MM.1S (cell line): ENCODE measurements at regions not wholly inside any gene's neighbourhood (a gene's known extent, or its start where the extent isn't known, plus 50 kb on each side); places are given as distances from the start of the nearest gene placed in this dataset.

Experiments
- DNase-seq: peaks from one replicate; pipeline ENCODE4 v3.0.0-alpha.2; 2015
- H2AFZ ChIP-seq: fragments of 300-600 bp; sonication (generic); 2 replicates; pipeline ENCODE4 v1.6.0; 2016; ENCODE audit warnings: antibody characterized with exemption, low read length
- H3F3A ChIP-seq: fragments of 300-600 bp; sonication (generic); 2 replicates; pipeline ENCODE4 v1.6.1; 2016; ENCODE audit warnings: mild to moderate bottlenecking, antibody characterized with exemption, low read length, moderate library complexity, mixed read lengths; ENCODE audit not compliant: insufficient read depth
- H3K27ac ChIP-seq: fragments of 300-600 bp; sonication (generic); 2 replicates; pipeline ENCODE4 v1.5.1; 2016; ENCODE audit warnings: mild to moderate bottlenecking, low read length
- H3K27me3 ChIP-seq: fragments of 300-600 bp; sonication (generic); replicated peaks from 2 replicates; pipeline ENCODE4 v1.6.0; 2016; ENCODE audit warnings: low read length; ENCODE audit not compliant: insufficient read depth
- H3K36me3 ChIP-seq: fragments of 300-600 bp; sonication (generic); replicated peaks from 2 replicates; pipeline ENCODE4 v1.6.1; 2016; ENCODE audit warnings: mild to moderate bottlenecking, low read length, mixed read lengths; ENCODE audit not compliant: insufficient read depth
- H3K4me1 ChIP-seq: fragments of 300-600 bp; sonication (generic); 2 replicates; pipeline ENCODE4 v1.6.1; 2016; ENCODE audit warnings: low read length, mixed read lengths
- H3K4me2 ChIP-seq: fragments of 300-600 bp; sonication (generic); 2 replicates; pipeline ENCODE4 v1.6.0; 2016; ENCODE audit warnings: low read depth, low read length
- H3K4me3 ChIP-seq: fragments of 300-600 bp; sonication (generic); 2 replicates; pipeline ENCODE4 v1.5.1; 2016; ENCODE audit warnings: low read length, mixed read lengths
- H3K79me2 ChIP-seq: fragments of 300-600 bp; sonication (generic); 2 replicates; pipeline ENCODE4 v1.6.1; 2016; ENCODE audit warnings: mixed run types, low read length, mixed read lengths
- H3K9ac ChIP-seq: fragments of 300-600 bp; sonication (generic); 2 replicates; pipeline ENCODE4 v1.6.1; 2016; ENCODE audit warnings: low read length, mixed read lengths
- H3K9me2 ChIP-seq: fragments of 300-600 bp; sonication (generic); replicated peaks from 2 replicates; pipeline ENCODE4 v1.6.1; 2016; ENCODE audit warnings: mild to moderate bottlenecking, low read length, mixed read lengths; ENCODE audit not compliant: insufficient read depth
- H3K9me3 ChIP-seq: fragments of 300-600 bp; sonication (generic); replicated peaks from 2 replicates; pipeline ENCODE4 v1.6.1; 2016; ENCODE audit warnings: mild to moderate bottlenecking, low read length, mixed read lengths; ENCODE audit not compliant: insufficient read depth
- H4K20me1 ChIP-seq: fragments of 300-600 bp; sonication (generic); 2 replicates; pipeline ENCODE4 v1.6.1; 2016; ENCODE audit warnings: mild to moderate bottlenecking, low read length, moderate library complexity, mixed read lengths; ENCODE audit not compliant: insufficient read depth
- CTCF ChIP-seq: fragments of 300-600 bp; sonication (generic); IDR thresholded peaks from 2 replicates; pipeline ENCODE4 v1.5.1; 2016; ENCODE audit warnings: antibody characterized with exemption, low read length, mixed read lengths
- EZH2 ChIP-seq: fragments of 300-600 bp; sonication (generic); optimal IDR thresholded peaks from 2 replicates; pipeline ENCODE3; 2017; ENCODE audit warnings: low read depth, mild to moderate bottlenecking, antibody characterized with exemption, low read length, mixed read lengths
- EZH2phosphoT487 ChIP-seq: fragments of 300-600 bp; sonication (generic); IDR thresholded peaks from 2 replicates; pipeline ENCODE4 v1.6.1; 2018; ENCODE audit warnings: antibody characterized with exemption, low read length

- Histone ChIP-seq H3K27me3 (no peaks in the 10 kb centered on the region), H3K4me1 (no peaks in the 10 kb centered on the region), H3K4me3 (no peak overlapping the region), H4K20me1 (no peaks in the 10 kb centered on the region), H3K9me2 (no peaks in the 10 kb centered on the region), H2AFZ (no peak overlapping the region), H3K36me3 (no peaks in the 10 kb centered on the region), H3K4me2 (no peak overlapping the region), H3K9ac (no peak overlapping the region), H3K9me3 (no peaks in the 10 kb centered on the region), H3F3A (no peaks in the 10 kb centered on the region), H3K27ac (no peak overlapping the region), H3K79me2 (no peaks in the 10 kb centered on the region)
- no peak for TF ChIP-seq EZH2phosphoT487
- no peak for TF ChIP-seq EZH2
- no peak for TF ChIP-seq CTCF
- DNase-seq, result no peak
Observed at GRCh38 chr2:239806758-239807434, 218.2 kb downstream of the NDUFA10 start.

- Histone ChIP-seq H3K9ac (no peak overlapping the region), H3K4me3 (no peak overlapping the region), H3K9me3 (no peaks in the 10 kb centered on the region), H3F3A (no peaks in the 10 kb centered on the region), H3K9me2 (no peaks in the 10 kb centered on the region), H3K27me3 (no peaks in the 10 kb centered on the region), H2AFZ (no peak overlapping the region), H3K4me1 (no peaks in the 10 kb centered on the region), H3K79me2 (no peaks in the 10 kb centered on the region), H4K20me1 (no peaks in the 10 kb centered on the region), H3K4me2 (no peak overlapping the region), H3K27ac (no peak overlapping the region), H3K36me3 (no peaks in the 10 kb centered on the region)
- DNase-seq, result no peak
- TF ChIP-seq EZH2 (no peak), CTCF (no peak), EZH2phosphoT487 (no peak)
Observed at GRCh38 chr2:239806276-239806675, 218.9 kb downstream of the NDUFA10 start.

GRCh38 chr2:239805414-239805813 lies 219.7 kb downstream of the NDUFA10 start:
- Histone ChIP-seq H4K20me1 (no peaks in the 10 kb centered on the region), H3K9me2 (no peaks in the 10 kb centered on the region), H3K36me3 (no peaks in the 10 kb centered on the region), H3K4me2 (no peak overlapping the region), H3K9me3 (no peaks in the 10 kb centered on the region), H3K79me2 (no peaks in the 10 kb centered on the region), H2AFZ (no peak overlapping the region), H3K27ac (no peak overlapping the region), H3K4me1 (no peaks in the 10 kb centered on the region), H3K9ac (no peak overlapping the region), H3F3A (no peaks in the 10 kb centered on the region), H3K27me3 (no peaks in the 10 kb centered on the region), H3K4me3 (no peak overlapping the region)
- no peak for TF ChIP-seq CTCF
- no peak for TF ChIP-seq EZH2phosphoT487
- TF ChIP-seq EZH2, result no peak
- DNase-seq, result no peak
